OCI-LY3 (cell line): ENCODE measurements at regions not wholly inside any gene's neighbourhood (a gene's known extent, or its start where the extent isn't known, plus 50 kb on each side); places are given as distances from the start of the nearest gene placed in this dataset.

Source experiments
- H2AFZ ChIP-seq: fragments of 200-600, 300-600 bp; shearing (Covaris generic); 2 replicates; pipeline ENCODE4 v1.6.0; 2014; ENCODE audit warnings: antibody characterized with exemption, low read depth, low read length
- H3K27ac ChIP-seq: fragments of 200-600, 300-600 bp; sonication (generic); 2 replicates; pipeline ENCODE4 v1.5.1; 2014; ENCODE audit warnings: mild to moderate bottlenecking, low read length, moderate library complexity, mixed read lengths
- H3K27me3 ChIP-seq: fragments of 200-600, 300-600 bp; sonication (generic); 2 replicates; pipeline ENCODE4 v1.6.1; 2014; ENCODE audit warnings: low read depth, low read length, mixed read lengths
- H3K36me3 ChIP-seq: fragments of 200-600, 300-600 bp; sonication (generic); replicated peaks from 2 replicates; pipeline ENCODE3; 2014; ENCODE audit warnings: low read depth, low read length, mixed read lengths
- H3K4me1 ChIP-seq: fragments of 300-600, 200-600 bp; sonication (generic); 2 replicates; pipeline ENCODE4 v1.6.1; 2014; ENCODE audit warnings: low read length, mixed read lengths
- H3K4me2 ChIP-seq: fragments of 200-600, 300-600 bp; sonication (generic); 2 replicates; pipeline ENCODE4 v1.6.1; 2014; ENCODE audit warnings: low read length, mixed read lengths
- H3K4me3 ChIP-seq: fragments of 300-600, 200-600 bp; sonication (generic); 2 replicates; pipeline ENCODE4 v1.5.1; 2014; ENCODE audit warnings: antibody characterized with exemption, mild to moderate bottlenecking, low read length, moderate library complexity
- H3K79me2 ChIP-seq: fragments of 300-600, 200-600 bp; shearing (Covaris generic); 2 replicates; pipeline ENCODE4 v1.6.1; 2014; ENCODE audit warnings: mild to moderate bottlenecking, low read length, mixed read lengths
- H3K9ac ChIP-seq: fragments of 300-600, 200-600 bp; shearing (Covaris generic); 2 replicates; pipeline ENCODE4 v1.6.0; 2014; ENCODE audit warnings: mild to moderate bottlenecking, low read length, moderate library complexity
- H3K9me3 ChIP-seq: fragments of 200-600, 300-600 bp; shearing (Covaris generic); 2 replicates; pipeline ENCODE4 v1.6.1; 2014; ENCODE audit warnings: low read length, mixed read lengths; ENCODE audit not compliant: insufficient read depth
- H4K20me1 ChIP-seq: fragments of 200-600, 300-600 bp; sonication (generic); 2 replicates; pipeline ENCODE4 v1.6.1; 2016; ENCODE audit warnings: low read length, mixed read lengths; ENCODE audit not compliant: insufficient read depth
- CTCF ChIP-seq: fragments of 200-600, 300-600 bp; sonication (generic); IDR thresholded peaks from 2 replicates; pipeline ENCODE4 v1.5.1; 2014; ENCODE audit warnings: antibody characterized with exemption, low read length, low read depth
- EZH2phosphoT487 ChIP-seq: fragments of 200-600 bp; shearing (Covaris generic); IDR thresholded peaks from 2 replicates; pipeline ENCODE4 v1.6.1; 2018; ENCODE audit warnings: antibody characterized with exemption, mixed run types, low read depth

- Histone ChIP-seq H3K79me2 (no peaks in the 10 kb centered on the region), H2AFZ (no peak overlapping the region), H4K20me1 (no peaks in the 10 kb centered on the region), H3K4me3 (no peak overlapping the region), H3K4me2 (no peak overlapping the region), H3K4me1 (no peaks in the 10 kb centered on the region), H3K9ac (no peak overlapping the region), H3K36me3 (no peaks in the 10 kb centered on the region), H3K27ac (no peak overlapping the region), H3K27me3 (no peaks in the 10 kb centered on the region), H3K9me3 (no peaks in the 10 kb centered on the region)
- no peak for TF ChIP-seq EZH2phosphoT487
- TF ChIP-seq CTCF, result no peak
These were observed 242.8 kb upstream of the TCF21 start for GRCh38 chr6:133645966-133646740.

- no peak overlapping the region for H3K9ac ChIP-seq
- no peak overlapping the region for H3K4me3 ChIP-seq
- TF ChIP-seq EZH2phosphoT487 (no peak), CTCF (no peak)
- no peak overlapping the region for H3K27ac ChIP-seq
- no peaks in the 10 kb centered on the region for H3K4me1 ChIP-seq
- no peak overlapping the region for H2AFZ ChIP-seq
- H3K79me2 ChIP-seq, result no peaks in the 10 kb centered on the region
- H3K4me2 ChIP-seq, result no peak overlapping the region
- no peaks in the 10 kb centered on the region for H3K9me3 ChIP-seq
- no peaks in the 10 kb centered on the region for H4K20me1 ChIP-seq
- no peaks in the 10 kb centered on the region for H3K27me3 ChIP-seq
- H3K36me3 ChIP-seq, result no peaks in the 10 kb centered on the region
These were observed 240.3 kb upstream of the TCF21 start for GRCh38 chr6:133648581-133648980.

GRCh38 chr6:133671376-133671775 is 217.5 kb upstream of the TCF21 start:
- H3K4me2 ChIP-seq, result no peak overlapping the region
- TF ChIP-seq EZH2phosphoT487 (no peak), CTCF (no peak)
- H3K4me1 ChIP-seq, result no peaks in the 10 kb centered on the region
- H3K79me2 ChIP-seq, result no peaks in the 10 kb centered on the region
- no peaks in the 10 kb centered on the region for H3K36me3 ChIP-seq
- H3K9ac ChIP-seq, result no peak overlapping the region
- H4K20me1 ChIP-seq, result no peaks in the 10 kb centered on the region
- no peak overlapping the region for H2AFZ ChIP-seq
- no peak overlapping the region for H3K27ac ChIP-seq
- H3K4me3 ChIP-seq, result no peak overlapping the region
- no peaks in the 10 kb centered on the region for H3K9me3 ChIP-seq
- no peaks in the 10 kb centered on the region for H3K27me3 ChIP-seq

GRCh38 chr6:133673056-133673455 is 215.9 kb upstream of the TCF21 start:
- Histone ChIP-seq H3K27me3 (no peaks in the 10 kb centered on the region), H3K27ac (no peak overlapping the region), H3K4me3 (no peak overlapping the region), H3K79me2 (no peaks in the 10 kb centered on the region), H3K9me3 (no peaks in the 10 kb centered on the region), H4K20me1 (no peaks in the 10 kb centered on the region), H2AFZ (no peak overlapping the region), H3K4me2 (no peak overlapping the region), H3K36me3 (no peaks in the 10 kb centered on the region), H3K4me1 (no peaks in the 10 kb centered on the region), H3K9ac (no peak overlapping the region)
- TF ChIP-seq CTCF, result no peak
- TF ChIP-seq EZH2phosphoT487, result no peak
